GM12878 (cell line): ENCODE measurements at regions not wholly inside any gene's neighbourhood (a gene's known extent, or its start where the extent isn't known, plus 50 kb on each side); places are given as distances from the start of the nearest gene placed in this dataset.

Experiments used
- ATAC-seq: fragments of 200-7000 bp; cut with Tn5 transposase; 3 replicates; pipeline ENCODE4 v1.9.1; 2020; ENCODE audit warnings: mild to moderate bottlenecking, moderate library complexity
- BruUV-seq: library from RNA; stranded (reverse); fragments of 400-500 nt; replicated peaks from 2 replicates; lab custom pipeline; 2021; lab: Mats Ljungman, UMichigan
- CTCF ChIA-PET: fragments of 300-600 bp; sonication (Branson Sonifier 250); formaldehyde crosslinking; extraction: SDS; loops from one replicate; lab custom pipeline; 2021; ENCODE audit warnings: inconsistent platforms; lab: Yijun Ruan, JAX
- POLR2A ChIA-PET: fragments of 350-600 bp; formaldehyde crosslinking; extraction: SDS; loops from one replicate; lab custom pipeline; 2021; ENCODE audit warnings: inconsistent platforms; lab: Charles Lee
- RAD21 ChIA-PET: fragments of 300-600 bp; sonication (Branson Sonifier 250); formaldehyde crosslinking; loops from one replicate; lab custom pipeline; 2023; ENCODE audit warnings: antibody characterized with exemption; ENCODE audit not compliant: unreplicated experiment; lab: Charles Lee
- SMC1A ChIA-PET: fragments of 300-600 bp; sonication (Branson Sonifier 250); formaldehyde crosslinking; loops from one replicate; lab custom pipeline; 2023; ENCODE audit not compliant: unreplicated experiment, uncharacterized antibody; lab: Charles Lee
- DNase-seq: peaks from one replicate; pipeline ENCODE4 v3.0.0-alpha.2; 2011; ENCODE audit warnings: low read depth, low spot score
- FAIRE-seq: peaks from 3 replicates; lab custom pipeline; 2011; peaks lifted over from hg19 to GRCh38; lab: Jason Lieb, UNC
- H2AFZ ChIP-seq: 2 replicates; pipeline ENCODE4 v1.6.0; 2011; ENCODE audit warnings: low read depth, low read length, control low read depth; ENCODE audit not compliant: control insufficient read depth
- H3K27ac ChIP-seq: 2 replicates; pipeline ENCODE4 v1.5.1; 2011; ENCODE audit warnings: control low read depth; ENCODE audit not compliant: control insufficient read depth, insufficient read depth
- H3K27me3 ChIP-seq, 2 experiments: replicated peaks in 1 of 2; 2 replicates each; pipeline versions ENCODE4 v1.6.0 to v1.6.1; 2011; ENCODE audit warnings: low read length in 1 of 2; ENCODE audit not compliant: control insufficient read depth in 2 of 2, insufficient read depth in 2 of 2
- H3K36me3 ChIP-seq, 2 experiments: 2 replicates each; pipeline ENCODE4 v1.5.1; 2011; ENCODE audit warnings: low read length in 1 of 2; ENCODE audit not compliant: control insufficient read depth in 2 of 2, insufficient read depth in 2 of 2
- H3K4me1 ChIP-seq: 2 replicates; pipeline ENCODE4 v1.6.1; 2011; ENCODE audit warnings: mild to moderate bottlenecking, low read length, moderate library complexity, mixed read lengths; ENCODE audit not compliant: control insufficient read depth, insufficient read depth
- H3K4me2 ChIP-seq: 2 replicates; pipeline ENCODE4 v1.6.0; 2011; ENCODE audit warnings: control low read depth; ENCODE audit not compliant: control insufficient read depth, insufficient read depth
- H3K4me3 ChIP-seq: fragments of 200-600 bp; sonication (generic); 2 replicates; pipeline ENCODE4 v1.5.1; 2016
- H3K79me2 ChIP-seq: 2 replicates; pipeline ENCODE4 v1.6.0; 2011; ENCODE audit warnings: low read length; ENCODE audit not compliant: control insufficient read depth, insufficient read depth
- H3K9ac ChIP-seq: 2 replicates; pipeline ENCODE4 v1.8.0; 2011; ENCODE audit warnings: low read length, control low read depth, mixed read lengths; ENCODE audit not compliant: control insufficient read depth, insufficient read depth
- H3K9me3 ChIP-seq: replicated peaks from 3 replicates; pipeline ENCODE4 v1.5.1; 2011; ENCODE audit warnings: mild to moderate bottlenecking, low read length; ENCODE audit not compliant: control insufficient read depth, insufficient read depth
- H4K20me1 ChIP-seq: 2 replicates; pipeline ENCODE4 v1.6.0; 2011; ENCODE audit not compliant: control insufficient read depth, insufficient read depth
- ASH2L ChIP-seq: fragments of 300-600, 200-600 bp; sonication (generic); IDR thresholded peaks from 2 replicates; pipeline ENCODE4 v1.6.1; 2017; ENCODE audit warnings: low read depth, mild to moderate bottlenecking, borderline replicate concordance
- BMI1 ChIP-seq: fragments of 450-650 bp; IDR thresholded peaks from 2 replicates; pipeline ENCODE4 v1.6.1; 2016; ENCODE audit warnings: mild to moderate bottlenecking, moderate library complexity, borderline replicate concordance
- EZH2 ChIP-seq: IDR thresholded peaks from 2 replicates; pipeline ENCODE4 v1.6.1; 2012; ENCODE audit warnings: low read depth, mild to moderate bottlenecking, control low read depth, inconsistent platforms, low read length, borderline replicate concordance; ENCODE audit not compliant: control insufficient read depth
- IRF4 ChIP-seq: IDR thresholded peaks from 2 replicates; pipeline ENCODE4 v1.6.1; 2011; ENCODE audit warnings: low read depth, low read length
- KAT2A ChIP-seq: conservative IDR thresholded peaks from 2 replicates; pipeline ENCODE4 v1.6.1; 2011; ENCODE audit warnings: low read depth, low read length; ENCODE audit not compliant: control insufficient read depth
- MLLT1 ChIP-seq: fragments of 450-650 bp; IDR thresholded peaks from 2 replicates; pipeline ENCODE4 v1.6.1; 2016; ENCODE audit warnings: mild to moderate bottlenecking
- MTA3 ChIP-seq: IDR thresholded peaks from 2 replicates; pipeline ENCODE4 v1.6.1; 2012; ENCODE audit warnings: low read length, inconsistent platforms, borderline replicate concordance
- NFYA ChIP-seq: IDR thresholded peaks from 2 replicates; pipeline ENCODE4 v1.6.1; 2011; ENCODE audit warnings: low read depth, mild to moderate bottlenecking, low read length, improper control_type of control experiment, borderline replicate concordance
- SMAD5 ChIP-seq: IDR thresholded peaks from 2 replicates; pipeline ENCODE4 v1.6.1; 2016; ENCODE audit warnings: antibody characterized with exemption, low read depth
- TAF1 ChIP-seq: IDR thresholded peaks from 2 replicates; pipeline ENCODE4 v1.6.1; 2011; ENCODE audit warnings: mild to moderate bottlenecking, low read depth, low read length, borderline replicate concordance
- TCF3 ChIP-seq: IDR thresholded peaks from 2 replicates; pipeline ENCODE4 v1.6.1; 2012; ENCODE audit warnings: low read depth, mild to moderate bottlenecking, low read length, borderline replicate concordance; ENCODE audit not compliant: insufficient read depth
- ZNF24 ChIP-seq: fragments of 450-650 bp; IDR thresholded peaks from 2 replicates; pipeline ENCODE4 v1.6.1; 2017; ENCODE audit warnings: antibody characterized with exemption, mild to moderate bottlenecking
- ZNF274 ChIP-seq: IDR thresholded peaks from one replicate; pipeline ENCODE4 v1.8.0; 2011; ENCODE audit not compliant: insufficient read length, insufficient read depth
- WGBS: methylation state at CpG from one replicate; pipeline ENCODE4 v1.1.6; 2016; ENCODE audit warnings: low lambda C conversion rate; ENCODE audit not compliant: insufficient replicate concordance, insufficient coverage; ENCODE audit errors: missing lambda C conversion rate; 5-methylcytosine and 5-hydroxymethylcytosine counted together
- in situ Hi-C: fragments of 300-500 bp; cut with MboI; formaldehyde crosslinking; loops from 9 replicates; pipeline ENCODE4 v1.14.3; 2018; ENCODE audit warnings: mixed read lengths
- intact Hi-C: fragments of 100-400 bp; cut with micrococcal nuclease; formaldehyde crosslinking; loops from one replicate; pipeline ENCODE4 v1.14.2; 2022; ENCODE audit not compliant: unreplicated experiment

- no peak overlapping the region for H3K27ac ChIP-seq
- no peaks in the 10 kb centered on the region for H3K36me3 ChIP-seq
- in situ Hi-C loops (no loop called here), intact Hi-C loops (no loop called here)
- SMC1A ChIA-PET, result no interaction called here
- ATAC-seq (no peak), DNase-seq (no peak), FAIRE-seq (no peak)
- RAD21 ChIA-PET, result no interaction called here
- WGBS, result 21% methylated on average over 5 of the region's 5 CpGs
- H3K9me3 ChIP-seq, result no peaks in the 10 kb centered on the region
- CTCF ChIA-PET, result no interaction called here
- no peaks in the 10 kb centered on the region for H4K20me1 ChIP-seq
- no TSS peak for BruUV-seq
- no peak overlapping the region for H2AFZ ChIP-seq
- no peak overlapping the region for H3K4me2 ChIP-seq
- TF ChIP-seq NFYA (no peak), EZH2 (no peak), SMAD5 (no peak), MLLT1 (no peak), MTA3 (no peak), BMI1 (no peak), ZNF274 (no peak), ASH2L (no peak), IRF4 (no peak), TAF1 (no peak), ZNF24 (no peak), TCF3 (no peak), KAT2A (no peak)
- H3K4me1 ChIP-seq, result no peaks in the 10 kb centered on the region
- H3K27me3 ChIP-seq, result no peaks in the 10 kb centered on the region
- POLR2A ChIA-PET, result no interaction called here
- H3K9ac ChIP-seq, result no peak overlapping the region
- no peak overlapping the region for H3K4me3 ChIP-seq
- no peaks in the 10 kb centered on the region for H3K79me2 ChIP-seq
These were observed 202.2 kb downstream of the SOX11 start for GRCh38 chr2:5894355-5894754.
